GM12878 (cell line): ENCODE measurements at regions not wholly inside any gene's neighbourhood (a gene's known extent, or its start where the extent isn't known, plus 50 kb on each side); places are given as distances from the start of the nearest gene placed in this dataset.

Experiments used
- ATAC-seq: fragments of 200-7000 bp; cut with Tn5 transposase; 3 replicates; pipeline ENCODE4 v1.9.1; 2020; ENCODE audit warnings: mild to moderate bottlenecking, moderate library complexity
- BruUV-seq: library from RNA; stranded (reverse); fragments of 400-500 nt; replicated peaks from 2 replicates; lab custom pipeline; 2021; lab: Mats Ljungman, UMichigan
- CTCF ChIA-PET: fragments of 300-600 bp; sonication (Branson Sonifier 250); formaldehyde crosslinking; extraction: SDS; loops from one replicate; lab custom pipeline; 2021; ENCODE audit warnings: inconsistent platforms; lab: Yijun Ruan, JAX
- POLR2A ChIA-PET: fragments of 350-600 bp; formaldehyde crosslinking; extraction: SDS; loops from one replicate; lab custom pipeline; 2021; ENCODE audit warnings: inconsistent platforms; lab: Charles Lee
- RAD21 ChIA-PET: fragments of 300-600 bp; sonication (Branson Sonifier 250); formaldehyde crosslinking; loops from one replicate; lab custom pipeline; 2023; ENCODE audit warnings: antibody characterized with exemption; ENCODE audit not compliant: unreplicated experiment; lab: Charles Lee
- SMC1A ChIA-PET: fragments of 300-600 bp; sonication (Branson Sonifier 250); formaldehyde crosslinking; loops from one replicate; lab custom pipeline; 2023; ENCODE audit not compliant: unreplicated experiment, uncharacterized antibody; lab: Charles Lee
- DNase-seq: peaks from one replicate; pipeline ENCODE4 v3.0.0-alpha.2; 2011; ENCODE audit warnings: low read depth, low spot score
- FAIRE-seq: peaks from 3 replicates; lab custom pipeline; 2011; peaks lifted over from hg19 to GRCh38; lab: Jason Lieb, UNC
- H2AFZ ChIP-seq: 2 replicates; pipeline ENCODE4 v1.6.0; 2011; ENCODE audit warnings: low read depth, low read length, control low read depth; ENCODE audit not compliant: control insufficient read depth
- H3K27ac ChIP-seq: 2 replicates; pipeline ENCODE4 v1.5.1; 2011; ENCODE audit warnings: control low read depth; ENCODE audit not compliant: control insufficient read depth, insufficient read depth
- H3K27me3 ChIP-seq, 2 experiments: replicated peaks in 1 of 2; 2 replicates each; pipeline versions ENCODE4 v1.6.0 to v1.6.1; 2011; ENCODE audit warnings: low read length in 1 of 2; ENCODE audit not compliant: control insufficient read depth in 2 of 2, insufficient read depth in 2 of 2
- H3K36me3 ChIP-seq, 2 experiments: 2 replicates each; pipeline ENCODE4 v1.5.1; 2011; ENCODE audit warnings: low read length in 1 of 2; ENCODE audit not compliant: control insufficient read depth in 2 of 2, insufficient read depth in 2 of 2
- H3K4me1 ChIP-seq: 2 replicates; pipeline ENCODE4 v1.6.1; 2011; ENCODE audit warnings: mild to moderate bottlenecking, low read length, moderate library complexity, mixed read lengths; ENCODE audit not compliant: control insufficient read depth, insufficient read depth
- H3K4me2 ChIP-seq: 2 replicates; pipeline ENCODE4 v1.6.0; 2011; ENCODE audit warnings: control low read depth; ENCODE audit not compliant: control insufficient read depth, insufficient read depth
- H3K4me3 ChIP-seq: fragments of 200-600 bp; sonication (generic); 2 replicates; pipeline ENCODE4 v1.5.1; 2016
- H3K79me2 ChIP-seq: 2 replicates; pipeline ENCODE4 v1.6.0; 2011; ENCODE audit warnings: low read length; ENCODE audit not compliant: control insufficient read depth, insufficient read depth
- H3K9ac ChIP-seq: 2 replicates; pipeline ENCODE4 v1.8.0; 2011; ENCODE audit warnings: low read length, control low read depth, mixed read lengths; ENCODE audit not compliant: control insufficient read depth, insufficient read depth
- H3K9me3 ChIP-seq: replicated peaks from 3 replicates; pipeline ENCODE4 v1.5.1; 2011; ENCODE audit warnings: mild to moderate bottlenecking, low read length; ENCODE audit not compliant: control insufficient read depth, insufficient read depth
- H4K20me1 ChIP-seq: 2 replicates; pipeline ENCODE4 v1.6.0; 2011; ENCODE audit not compliant: control insufficient read depth, insufficient read depth
- CBX3 ChIP-seq: fragments of 200-600 bp; sonication (generic); IDR thresholded peaks from 2 replicates; pipeline ENCODE4 v1.6.1; 2016; ENCODE audit warnings: low read depth, borderline replicate concordance
- CHD2 ChIP-seq: IDR thresholded peaks from 2 replicates; pipeline ENCODE4 v1.6.1; 2011; ENCODE audit warnings: low read depth, low read length, improper control_type of control experiment, borderline replicate concordance
- EED ChIP-seq: sonication (generic); IDR thresholded peaks from 2 replicates; pipeline ENCODE4 v1.6.1; 2016; ENCODE audit warnings: antibody characterized with exemption, low read depth
- EZH2 ChIP-seq: IDR thresholded peaks from 2 replicates; pipeline ENCODE4 v1.6.1; 2012; ENCODE audit warnings: low read depth, mild to moderate bottlenecking, control low read depth, inconsistent platforms, low read length, borderline replicate concordance; ENCODE audit not compliant: control insufficient read depth
- HDAC6 ChIP-seq: fragments of 200-600 bp; sonication (generic); IDR thresholded peaks from one replicate; pipeline ENCODE4 v1.8.0; 2017; ENCODE audit warnings: antibody characterized with exemption; ENCODE audit not compliant: unreplicated experiment
- IRF5 ChIP-seq: fragments of 450-650 bp; IDR thresholded peaks from 2 replicates; pipeline ENCODE4 v1.6.1; 2017; ENCODE audit warnings: borderline replicate concordance
- MLLT1 ChIP-seq: fragments of 450-650 bp; IDR thresholded peaks from 2 replicates; pipeline ENCODE4 v1.6.1; 2016; ENCODE audit warnings: mild to moderate bottlenecking
- POLR2AphosphoS2 ChIP-seq: IDR thresholded peaks from 2 replicates; pipeline ENCODE4 v1.6.1; 2011; ENCODE audit warnings: low read depth, mild to moderate bottlenecking, low read length, improper control_type of control experiment, moderate library complexity
- POLR2AphosphoS5 ChIP-seq: IDR thresholded peaks from 2 replicates; pipeline ENCODE4 v1.6.1; 2011; ENCODE audit warnings: mild to moderate bottlenecking, low read length, inconsistent platforms
- USF2 ChIP-seq: IDR thresholded peaks from 2 replicates; pipeline ENCODE4 v1.6.1; 2011; ENCODE audit warnings: low read depth, low read length, improper control_type of control experiment, borderline replicate concordance
- ZNF24 ChIP-seq: fragments of 450-650 bp; IDR thresholded peaks from 2 replicates; pipeline ENCODE4 v1.6.1; 2017; ENCODE audit warnings: antibody characterized with exemption, mild to moderate bottlenecking
- in situ Hi-C: fragments of 300-500 bp; cut with MboI; formaldehyde crosslinking; loops from 9 replicates; pipeline ENCODE4 v1.14.3; 2018; ENCODE audit warnings: mixed read lengths
- intact Hi-C: fragments of 100-400 bp; cut with micrococcal nuclease; formaldehyde crosslinking; loops from one replicate; pipeline ENCODE4 v1.14.2; 2022; ENCODE audit not compliant: unreplicated experiment

DNA sequence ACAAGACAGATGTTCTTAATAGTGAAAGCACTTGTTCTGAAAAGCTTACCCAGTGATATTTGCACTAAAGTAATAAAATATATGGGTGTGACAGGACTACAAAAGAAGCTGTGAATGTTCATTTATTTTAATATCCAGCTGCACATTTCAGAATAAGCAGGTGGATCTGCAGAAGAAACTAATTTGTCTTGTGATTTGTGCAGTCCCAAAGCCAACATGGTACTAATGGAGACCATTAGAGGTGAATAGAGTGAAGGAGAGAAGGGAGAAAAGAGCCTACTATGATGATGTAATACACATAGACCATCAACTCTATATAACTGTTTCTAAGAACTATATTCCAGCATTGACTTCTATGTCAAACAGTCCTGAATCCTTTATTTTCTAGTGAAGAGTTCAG, 362.8 kb downstream of the ISL1 start:
- Histone ChIP-seq H3K4me2 (no peak overlapping the region), H3K36me3 (no peaks in the 10 kb centered on the region), H3K27me3 (no peaks in the 10 kb centered on the region), H4K20me1 (no peaks in the 10 kb centered on the region), H3K9ac (no peak overlapping the region), H3K27ac (no peak overlapping the region), H3K9me3 (no peaks in the 10 kb centered on the region), H3K4me1 (no peaks in the 10 kb centered on the region), H2AFZ (no peak overlapping the region), H3K4me3 (no peak overlapping the region), H3K79me2 (no peaks in the 10 kb centered on the region)
- TF ChIP-seq MLLT1 (no peak), EED (no peak), HDAC6 (no peak), ZNF24 (no peak), CHD2 (no peak), CBX3 (no peak), POLR2AphosphoS5 (no peak), USF2 (no peak), IRF5 (no peak), POLR2AphosphoS2 (no peak), EZH2 (no peak)
- SMC1A ChIA-PET, result no interaction called here
- intact Hi-C loops (no loop called here), in situ Hi-C loops (no loop called here)
- BruUV-seq, result no TSS peak
- POLR2A ChIA-PET, result no interaction called here
- DNase-seq (no peak), ATAC-seq (no peak), FAIRE-seq (no peak)
- RAD21 ChIA-PET, result no interaction called here
- CTCF ChIA-PET, result no interaction called here
